ENCODE measurements at regions not wholly inside any gene's neighbourhood (a gene's known extent, or its start where the extent isn't known, plus 50 kb on each side); places are given as distances from the start of the nearest gene placed in this dataset.

DNA sequence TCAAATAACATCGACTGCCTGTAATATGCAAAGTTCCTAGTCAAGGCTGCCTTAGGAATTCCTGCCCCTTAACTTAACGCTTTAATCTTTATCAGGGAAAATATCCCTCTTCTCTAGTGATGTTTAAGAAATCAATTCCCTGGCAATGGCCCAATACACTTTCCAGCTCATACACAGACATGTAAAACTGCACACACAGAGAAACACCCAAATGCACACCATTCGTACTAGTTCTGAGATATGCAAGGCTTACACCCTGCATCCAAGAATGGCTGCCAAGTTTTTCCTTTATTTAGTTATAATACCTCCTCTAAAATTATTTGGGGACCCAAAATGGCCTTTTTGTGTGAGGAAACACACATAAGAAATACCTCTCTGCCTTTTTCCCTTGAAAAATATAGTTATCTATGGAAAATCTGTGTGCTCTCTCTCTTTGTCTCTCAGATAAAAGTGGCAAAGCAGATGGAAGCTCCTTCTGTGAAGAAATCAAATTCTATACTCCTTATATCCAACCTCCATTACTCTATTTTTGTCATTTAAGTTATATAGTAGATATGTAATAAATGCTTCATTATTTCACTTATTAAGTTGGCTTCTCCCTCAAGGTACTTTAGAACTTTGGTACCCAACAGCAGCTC, 120.0 kb upstream of the MDM1 start:
- Mint-ChIP-seq H3K27ac (peak overlapping the region; percentile 95), H3K9me3 (no peaks in the 10 kb centered on the region), H3K4me3 (no peak overlapping the region), H3K36me3 (no peaks in the 10 kb centered on the region), H3K4me1 (peaks cover 79% of the 10 kb centered on the region), H3K27me3 (no peaks in the 10 kb centered on the region)
- no peak for ATAC-seq

DNA sequence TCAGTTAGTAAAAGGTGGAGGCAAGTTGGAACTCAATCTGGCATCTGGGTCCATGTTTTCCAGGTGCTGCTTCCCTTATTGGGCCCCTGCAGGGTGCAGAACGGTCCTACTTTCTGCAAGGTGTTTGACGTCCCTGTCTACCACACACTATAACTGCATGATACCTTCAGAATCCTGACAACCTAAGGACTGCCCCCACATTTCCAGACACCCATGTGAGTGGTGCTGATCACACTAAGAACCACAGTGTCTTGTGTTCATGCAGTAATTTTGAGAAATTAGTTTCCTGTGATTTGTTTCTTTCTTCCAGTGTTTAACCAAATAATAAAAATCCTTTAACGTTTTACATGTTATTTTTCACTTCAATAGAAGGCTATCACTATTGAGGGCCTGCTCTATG, 121.1 kb upstream of the MDM1 start:
- Mint-ChIP-seq H3K9me3 (no peaks in the 10 kb centered on the region), H3K27ac (no peak overlapping the region), H3K4me1 (peaks cover 70% of the 10 kb centered on the region), H3K27me3 (no peaks in the 10 kb centered on the region), H3K4me3 (no peak overlapping the region), H3K36me3 (no peaks in the 10 kb centered on the region)
- ATAC-seq = no peak

DNA sequence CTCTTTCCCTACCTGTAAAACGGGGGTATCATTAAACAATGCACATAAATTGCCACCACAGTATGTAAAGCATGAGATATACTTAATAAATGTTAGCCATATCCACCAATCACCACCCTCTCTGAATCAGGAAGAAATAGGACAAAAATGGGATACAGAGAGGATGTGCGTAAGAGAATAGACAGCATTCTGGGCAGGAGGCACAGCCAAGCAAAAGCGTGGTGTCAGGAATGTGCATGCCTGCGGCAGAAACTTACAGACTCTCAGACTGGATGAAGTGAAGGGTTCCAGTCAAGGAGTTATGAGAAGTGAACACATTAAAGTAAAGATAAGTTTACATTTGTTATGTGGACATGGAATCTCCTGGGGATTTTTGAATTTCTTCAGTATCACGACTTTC, 121.7 kb upstream of the MDM1 start:
- H3K27me3 Mint-ChIP-seq = no peaks in the 10 kb centered on the region
- H3K27ac Mint-ChIP-seq = no peak overlapping the region
- H3K4me3 Mint-ChIP-seq = no peak overlapping the region
- no peak for ATAC-seq
- no peaks in the 10 kb centered on the region for H3K9me3 Mint-ChIP-seq
- peaks cover 64% of the 10 kb centered on the region for H3K4me1 Mint-ChIP-seq
- H3K36me3 Mint-ChIP-seq = no peaks in the 10 kb centered on the region

DNA sequence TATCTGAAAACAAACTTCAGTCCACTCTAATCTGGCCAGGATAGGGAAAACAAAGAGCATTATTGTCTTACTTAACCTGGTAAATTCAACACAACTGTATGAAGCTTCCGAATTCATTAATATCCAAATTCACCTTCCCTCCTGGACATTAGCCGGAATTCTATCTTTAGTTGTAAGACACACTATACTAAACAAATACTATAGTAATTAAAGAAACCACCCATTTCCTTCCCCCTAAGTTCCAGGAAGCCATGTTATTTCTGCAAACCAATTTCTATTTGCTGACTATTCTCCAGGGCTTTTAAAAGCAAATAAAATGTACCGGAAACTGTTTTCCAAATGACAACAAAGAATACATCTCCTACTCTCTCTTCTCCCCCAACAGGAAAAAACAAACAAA, 122.7 kb upstream of the MDM1 start:
- no peak overlapping the region for H3K4me3 Mint-ChIP-seq
- peak overlapping the region; percentile 78 for H3K27ac Mint-ChIP-seq
- peaks cover 59% of the 10 kb centered on the region for H3K4me1 Mint-ChIP-seq
- no peaks in the 10 kb centered on the region for H3K9me3 Mint-ChIP-seq
- ATAC-seq = no peak
- no peaks in the 10 kb centered on the region for H3K36me3 Mint-ChIP-seq
- no peaks in the 10 kb centered on the region for H3K27me3 Mint-ChIP-seq

DNA sequence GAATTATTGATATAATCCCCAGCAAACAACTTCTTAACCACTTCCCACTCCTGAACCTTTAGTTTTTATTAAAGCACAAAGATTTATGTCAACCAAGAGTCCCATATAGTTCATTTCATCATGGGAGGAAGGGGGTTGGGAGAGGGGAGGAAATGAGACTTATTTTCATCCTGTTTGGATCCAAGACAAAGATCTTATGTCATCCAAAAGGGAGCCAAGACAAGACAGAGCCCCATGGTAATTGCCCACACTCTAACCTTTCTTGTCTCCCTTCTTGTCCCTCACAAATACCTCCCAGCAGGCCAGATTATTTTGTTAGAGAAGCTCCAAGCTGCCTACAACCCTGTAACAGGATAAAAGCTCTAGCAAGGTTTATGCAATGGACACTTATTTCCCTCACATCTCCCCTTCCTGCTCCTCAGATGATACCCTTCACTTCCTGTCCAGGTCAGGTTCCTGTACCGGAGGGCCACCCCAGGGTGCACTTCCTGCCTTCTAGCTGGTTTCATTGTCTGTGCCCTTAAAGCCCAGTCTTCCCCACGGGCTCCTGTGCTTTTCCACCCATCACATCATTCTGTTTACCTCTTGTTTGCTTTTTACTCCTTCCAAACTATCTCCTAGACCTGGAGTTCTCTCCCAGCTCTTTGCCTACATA, 123.7 kb upstream of the MDM1 start:
- H3K4me3 Mint-ChIP-seq = no peak overlapping the region
- peaks cover 53% of the 10 kb centered on the region for H3K4me1 Mint-ChIP-seq
- no peaks in the 10 kb centered on the region for H3K9me3 Mint-ChIP-seq
- H3K27ac Mint-ChIP-seq = peak overlapping the region; percentile 78
- no peaks in the 10 kb centered on the region for H3K36me3 Mint-ChIP-seq
- ATAC-seq = no peak
- H3K27me3 Mint-ChIP-seq = no peaks in the 10 kb centered on the region

DNA sequence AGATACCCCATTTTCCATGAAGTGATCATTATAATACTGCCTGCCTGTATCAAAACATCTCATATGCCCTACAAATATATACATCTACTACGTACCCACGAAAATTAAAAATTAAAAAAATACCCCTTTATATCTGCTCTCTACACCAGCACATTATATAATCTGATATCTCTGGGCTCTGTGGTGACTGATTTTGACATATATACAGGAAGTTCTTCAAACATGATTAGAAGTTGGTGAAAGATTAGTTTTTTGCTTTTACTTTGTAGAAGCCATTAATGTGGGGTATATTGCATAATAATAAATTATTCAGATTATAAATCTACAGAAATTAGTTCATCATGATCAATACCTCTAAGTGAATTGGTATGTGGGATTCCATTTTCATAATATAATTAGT, 126.7 kb upstream of the MDM1 start:
- ATAC-seq = no peak

DNA sequence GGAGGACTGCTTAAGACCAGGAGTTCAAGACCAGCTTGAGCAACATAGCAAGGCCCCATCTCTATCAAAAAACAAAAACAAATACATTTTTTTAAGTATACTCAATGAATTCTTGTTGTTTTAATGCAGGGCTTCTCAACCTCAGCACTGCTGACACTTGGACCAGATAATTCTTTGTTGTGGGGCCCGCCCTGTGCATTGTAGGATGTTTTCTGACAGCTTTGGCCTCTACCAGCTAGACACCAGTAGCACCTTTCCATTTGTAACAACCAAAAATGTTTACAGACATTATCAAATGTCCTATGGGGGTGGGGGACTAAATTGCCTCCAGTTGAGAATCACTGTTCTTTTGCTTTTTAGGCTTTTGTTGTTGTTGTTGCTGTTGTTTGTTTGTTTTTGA, 128.1 kb upstream of the MDM1 start:
- H3K4me1 Mint-ChIP-seq = peaks cover 18% of the 10 kb centered on the region

More for the DNA sequence above, 126.7 kb upstream of the MDM1 start:
- H3K27ac Mint-ChIP-seq = no peak overlapping the region
- peaks cover 32% of the 10 kb centered on the region for H3K4me1 Mint-ChIP-seq
- H3K27me3 Mint-ChIP-seq = no peaks in the 10 kb centered on the region
- H3K36me3 Mint-ChIP-seq = no peaks in the 10 kb centered on the region
- H3K4me3 Mint-ChIP-seq = no peak overlapping the region
- H3K9me3 Mint-ChIP-seq = no peaks in the 10 kb centered on the region

DNA sequence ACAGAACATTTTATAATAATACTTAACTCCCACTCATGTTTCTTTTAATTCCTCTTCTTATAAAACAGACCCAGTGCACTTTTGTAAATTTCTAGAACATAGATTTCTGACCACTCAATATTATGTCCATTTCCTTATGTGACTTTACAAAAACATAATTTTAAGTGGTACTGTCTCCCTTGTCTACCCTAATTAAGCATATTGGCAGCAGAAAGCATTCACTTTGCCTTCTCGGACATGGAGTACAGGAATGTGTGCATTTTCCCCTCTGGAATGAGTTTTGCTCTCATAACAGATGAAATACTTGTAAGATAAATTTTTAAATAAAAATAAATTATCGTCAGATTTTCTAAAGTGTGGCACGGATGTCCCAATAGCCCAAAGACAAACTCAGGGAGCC, 129.5 kb upstream of the MDM1 start:
- Mint-ChIP-seq H3K27me3 (no peaks in the 10 kb centered on the region), H3K9me3 (no peaks in the 10 kb centered on the region), H3K27ac (no peak overlapping the region), H3K4me3 (no peak overlapping the region), H3K4me1 (peaks cover 5% of the 10 kb centered on the region), H3K36me3 (no peaks in the 10 kb centered on the region)
- ATAC-seq = no peak

More for the DNA sequence above, 128.1 kb upstream of the MDM1 start:
- no peak overlapping the region for H3K27ac Mint-ChIP-seq
- no peaks in the 10 kb centered on the region for H3K36me3 Mint-ChIP-seq
- no peak for ATAC-seq
- H3K27me3 Mint-ChIP-seq = no peaks in the 10 kb centered on the region
- H3K4me3 Mint-ChIP-seq = no peak overlapping the region
- no peaks in the 10 kb centered on the region for H3K9me3 Mint-ChIP-seq

DNA sequence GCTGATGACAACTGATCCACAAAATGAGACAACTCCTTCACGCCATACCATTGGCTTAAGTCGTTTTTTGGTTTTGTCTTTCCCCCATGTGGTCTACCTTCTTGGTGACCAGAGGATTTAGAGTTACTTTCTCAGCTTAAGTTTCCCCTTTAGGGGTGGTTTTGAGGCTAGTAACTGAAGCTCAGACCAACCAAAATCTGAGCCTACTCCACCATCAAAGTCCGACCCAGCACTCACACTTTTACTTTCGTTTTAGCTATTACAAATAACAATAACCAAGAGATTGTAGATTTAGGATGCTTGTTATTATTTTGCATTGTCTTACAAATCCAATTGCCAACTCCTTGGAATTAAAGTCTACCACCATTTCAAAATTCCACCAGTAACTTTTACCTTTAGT, 130.6 kb upstream of the MDM1 start:
- H3K4me1 Mint-ChIP-seq = peaks cover 5% of the 10 kb centered on the region
- no peak for ATAC-seq
- H3K27ac Mint-ChIP-seq = peak overlapping the region; percentile 84
- H3K27me3 Mint-ChIP-seq = no peaks in the 10 kb centered on the region
- no peaks in the 10 kb centered on the region for H3K36me3 Mint-ChIP-seq
- H3K4me3 Mint-ChIP-seq = peak overlapping the region; percentile 60
- no peaks in the 10 kb centered on the region for H3K9me3 Mint-ChIP-seq

DNA sequence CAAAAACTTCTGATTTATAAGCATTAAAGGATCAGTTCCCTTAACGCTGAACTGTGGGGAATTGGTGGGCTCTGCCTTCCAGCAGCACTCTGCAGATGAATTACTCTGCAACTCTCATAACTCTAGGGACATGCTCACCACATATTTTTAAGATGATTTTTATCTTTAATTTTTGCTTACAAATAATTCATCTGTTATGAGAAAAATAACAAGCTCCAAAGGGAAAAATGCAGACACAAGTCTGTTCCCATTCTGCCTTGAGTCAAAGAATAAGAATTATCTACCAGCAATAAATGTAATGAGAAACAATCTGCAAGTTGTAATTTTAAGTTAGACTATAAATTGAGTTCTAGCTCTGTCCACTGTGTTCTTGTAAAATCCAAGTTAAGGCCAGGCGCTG, 133.1 kb upstream of the MDM1 start:
- Mint-ChIP-seq H3K36me3 (no peaks in the 10 kb centered on the region), H3K9me3 (no peaks in the 10 kb centered on the region), H3K27ac (no peak overlapping the region), H3K4me3 (no peak overlapping the region), H3K4me1 (peaks cover 5% of the 10 kb centered on the region), H3K27me3 (no peaks in the 10 kb centered on the region)
- no peak for ATAC-seq

DNA sequence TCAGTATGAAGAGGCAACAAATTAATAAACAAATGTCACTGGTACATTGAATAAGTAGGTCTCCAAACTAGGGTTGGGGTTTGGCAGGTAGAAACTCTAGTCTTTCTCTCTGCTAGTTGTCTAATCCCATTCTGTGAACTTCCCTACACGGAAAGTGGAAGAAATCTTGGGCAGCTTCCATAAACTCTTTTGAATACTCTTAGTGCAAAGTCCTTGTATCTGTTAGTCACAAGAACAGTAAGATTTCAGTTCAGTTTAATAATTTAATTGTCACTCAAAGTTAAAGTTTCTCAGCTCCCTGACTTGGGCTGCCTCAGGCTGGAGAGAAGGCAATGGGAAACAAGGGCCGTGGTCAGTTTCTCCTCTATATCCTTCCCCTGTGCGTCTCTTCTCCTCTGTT, 135.4 kb upstream of the MDM1 start:
- Mint-ChIP-seq H3K9me3 (no peaks in the 10 kb centered on the region), H3K4me3 (no peak overlapping the region), H3K36me3 (no peaks in the 10 kb centered on the region), H3K4me1 (peaks cover 5% of the 10 kb centered on the region), H3K27me3 (no peaks in the 10 kb centered on the region), H3K27ac (no peak overlapping the region)
- ATAC-seq = no peak

DNA sequence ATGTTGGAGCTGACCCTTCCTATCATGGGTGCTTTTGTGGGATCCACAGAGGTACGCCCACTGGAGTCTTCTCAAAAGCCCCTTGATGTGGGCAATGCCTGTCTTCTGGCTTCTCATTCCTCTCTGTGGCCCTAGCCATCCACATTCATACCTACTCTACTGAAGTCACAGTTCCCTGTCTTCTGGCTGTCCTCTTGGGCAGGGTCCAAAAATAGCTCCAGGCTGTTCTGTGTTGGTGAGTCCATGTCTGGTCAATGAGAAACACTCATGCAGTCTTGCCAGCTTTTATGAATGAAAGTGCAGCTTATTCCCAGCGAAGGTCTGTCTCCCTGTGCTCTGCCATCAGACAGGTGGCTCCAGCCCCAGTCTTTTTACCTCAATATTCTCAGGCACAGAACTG, 135.9 kb upstream of the MDM1 start:
- Mint-ChIP-seq H3K36me3 (no peaks in the 10 kb centered on the region), H3K4me3 (no peak overlapping the region), H3K4me1 (peaks cover under 1% of the 10 kb centered on the region), H3K27ac (no peak overlapping the region), H3K27me3 (no peaks in the 10 kb centered on the region), H3K9me3 (no peaks in the 10 kb centered on the region)
- ATAC-seq = no peak

DNA sequence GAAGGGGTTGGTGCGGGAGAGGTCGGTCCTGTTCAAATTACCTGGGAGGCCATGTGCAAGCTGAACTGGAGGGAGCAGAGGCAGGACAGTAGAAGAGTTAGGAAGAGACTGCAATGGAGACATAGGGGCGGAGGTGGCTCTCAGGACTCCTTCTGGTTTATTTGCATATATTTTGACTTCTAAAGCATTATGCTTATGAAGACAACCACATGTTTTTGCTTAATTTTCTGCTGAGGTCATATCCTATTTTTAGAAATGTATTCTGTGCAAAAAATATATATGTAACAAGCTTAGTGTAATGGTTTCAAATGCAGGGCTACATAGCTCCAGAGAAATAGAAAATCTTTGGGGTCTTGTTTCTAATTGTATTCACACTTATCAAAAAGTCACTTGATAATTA, 137.0 kb upstream of the MDM1 start:
- Mint-ChIP-seq H3K36me3 (no peaks in the 10 kb centered on the region), H3K27me3 (no peaks in the 10 kb centered on the region), H3K4me1 (no peaks in the 10 kb centered on the region), H3K4me3 (no peak overlapping the region), H3K27ac (no peak overlapping the region), H3K9me3 (no peaks in the 10 kb centered on the region)
- ATAC-seq = no peak

DNA sequence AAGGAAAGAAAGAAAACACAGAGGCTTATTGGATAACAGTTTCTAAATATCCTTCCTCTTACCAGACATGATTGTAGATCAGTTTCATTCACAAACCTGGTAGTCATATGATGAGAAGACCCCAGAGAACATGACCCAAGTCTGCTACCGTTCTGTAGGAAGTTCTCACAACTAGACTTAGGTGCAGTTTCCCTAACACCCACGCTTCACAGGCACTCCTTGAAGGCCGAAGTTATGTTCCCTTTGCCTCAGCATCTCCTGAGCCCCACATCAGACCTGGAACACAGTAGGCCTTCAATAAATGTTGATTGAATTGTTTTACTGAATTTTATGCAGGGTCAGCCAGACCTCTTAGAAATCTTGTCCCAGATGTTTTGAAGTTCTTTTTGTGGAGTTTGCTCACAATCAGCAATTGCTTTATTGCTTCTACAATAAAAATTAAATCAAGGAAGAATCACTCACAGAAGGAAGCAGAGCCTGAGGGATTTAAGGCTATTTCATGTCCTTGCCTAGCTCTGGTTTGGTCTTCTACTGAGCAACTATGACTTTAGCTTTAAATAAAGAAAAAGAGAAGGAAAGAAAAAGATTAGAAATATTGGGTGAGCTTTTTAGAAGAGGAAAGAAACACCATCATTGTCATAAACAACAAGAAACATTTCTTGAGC, 138.6 kb upstream of the MDM1 start:
- Mint-ChIP-seq H3K36me3 (no peaks in the 10 kb centered on the region), H3K9me3 (no peaks in the 10 kb centered on the region), H3K4me3 (no peak overlapping the region), H3K27me3 (no peaks in the 10 kb centered on the region), H3K27ac (no peak overlapping the region), H3K4me1 (no peaks in the 10 kb centered on the region)
- ATAC-seq = no peak

DNA sequence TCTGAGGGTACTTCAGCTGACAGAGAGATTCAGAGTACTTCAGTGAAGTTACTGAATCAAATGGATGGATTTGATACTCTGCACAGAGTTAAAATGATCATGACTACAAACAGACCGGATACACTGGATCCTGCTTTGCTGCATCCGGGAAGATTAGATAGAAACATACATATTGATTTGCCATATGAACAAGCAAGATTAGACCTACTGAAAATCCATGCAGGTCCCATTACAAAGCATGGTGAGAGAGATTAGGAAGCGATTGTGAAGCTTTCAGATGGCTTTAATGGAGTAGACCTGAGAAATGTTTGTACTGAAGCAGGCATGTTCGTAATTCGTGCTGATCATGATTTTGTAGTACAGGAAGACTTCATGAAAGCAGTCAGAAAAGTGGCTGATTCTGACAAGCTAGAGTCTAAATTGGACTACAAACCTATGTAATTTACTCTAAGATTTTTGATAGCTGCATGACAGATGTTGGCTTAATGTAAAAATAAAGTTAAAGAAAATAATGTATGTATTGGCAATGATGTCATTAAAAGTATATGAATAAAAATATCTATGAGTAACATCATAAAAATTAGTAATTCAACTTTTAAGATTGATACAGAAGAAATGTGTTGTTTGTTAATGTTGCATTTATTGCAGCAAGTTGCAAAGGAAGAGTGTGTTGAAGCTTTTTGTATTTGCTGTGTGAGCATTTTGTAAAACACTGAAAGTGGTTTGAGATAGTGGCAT, 136.1 kb upstream of the RAP1B start:
- ATAC-seq = no peak
- peaks cover 3% of the 10 kb centered on the region for H3K9me3 Mint-ChIP-seq
- no peaks in the 10 kb centered on the region for H3K36me3 Mint-ChIP-seq
- no peak overlapping the region for H3K4me3 Mint-ChIP-seq
- H3K4me1 Mint-ChIP-seq = peaks cover 10% of the 10 kb centered on the region
- H3K27me3 Mint-ChIP-seq = no peaks in the 10 kb centered on the region
- H3K27ac Mint-ChIP-seq = no peak overlapping the region

Measured in stimulated activated memory B cell treated with anti-CD40 and anti-IgM and Interleukin-4, amounts not matched to agents 10 μg/mL and 1 μg/mL and 100 μg/mL, for 72 hours (primary cell).